Activated effector memory CD4-positive, alpha-beta T cell treated with anti-CD3 and anti-CD28 coated beads, Interleukin-2, amount 50 U/mL, for 16 hours (primary cell): ENCODE measurements at regions not wholly inside any gene's neighbourhood (a gene's known extent, or its start where the extent isn't known, plus 50 kb on each side); places are given as distances from the start of the nearest gene placed in this dataset.

Source experiments
- DNase-seq: peaks from one replicate; pipeline ENCODE4 v3.0.0-alpha.2; 2020

DNA sequence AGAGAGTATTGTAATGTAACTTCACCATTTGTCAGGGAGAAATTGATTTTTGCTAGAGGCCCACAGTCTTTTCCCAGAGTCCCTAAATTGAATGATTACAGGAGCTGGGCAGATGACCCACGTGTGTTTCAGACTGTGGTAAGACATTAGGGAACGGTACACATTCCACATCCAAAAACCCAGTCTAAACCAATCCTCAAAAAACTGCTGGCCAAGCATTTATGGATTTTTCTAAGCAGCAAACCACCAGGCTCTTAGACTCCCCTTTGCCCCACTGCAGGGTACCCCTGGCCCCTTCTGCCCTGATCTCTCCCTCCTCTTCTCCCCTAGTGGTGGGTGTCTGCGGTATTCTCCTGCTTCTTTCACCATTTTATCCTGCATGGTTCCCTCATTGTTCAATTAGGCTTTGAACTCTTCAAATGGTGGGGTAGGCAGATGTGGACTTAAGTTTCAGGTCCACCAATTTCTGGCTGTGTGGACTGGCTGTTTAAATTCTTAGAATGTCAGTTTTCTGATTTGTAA is 135.5 kb upstream of the SORCS3 start:
- DNase-seq: no peak

DNA sequence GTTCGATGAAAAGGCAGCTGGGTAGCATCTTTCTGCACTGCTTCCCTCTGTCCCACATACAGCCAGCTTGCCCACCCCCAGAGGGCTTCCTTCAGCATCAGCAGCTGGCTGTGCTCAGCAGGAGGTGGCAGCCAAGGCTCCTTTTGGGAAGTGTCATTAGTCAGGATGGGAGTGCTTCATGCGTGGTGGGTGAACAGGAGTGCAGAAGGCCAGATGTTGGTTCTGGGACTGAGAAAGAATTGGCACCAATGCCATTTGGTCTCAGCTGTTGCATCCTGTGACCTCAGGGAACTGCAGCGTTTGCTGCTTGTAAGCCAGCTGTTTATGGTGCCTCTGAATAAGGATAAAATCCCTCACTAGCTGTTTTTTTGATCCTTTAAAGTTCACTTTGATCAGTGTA is 131.1 kb upstream of the SORCS3 start:
- DNase-seq: no peak

DNA sequence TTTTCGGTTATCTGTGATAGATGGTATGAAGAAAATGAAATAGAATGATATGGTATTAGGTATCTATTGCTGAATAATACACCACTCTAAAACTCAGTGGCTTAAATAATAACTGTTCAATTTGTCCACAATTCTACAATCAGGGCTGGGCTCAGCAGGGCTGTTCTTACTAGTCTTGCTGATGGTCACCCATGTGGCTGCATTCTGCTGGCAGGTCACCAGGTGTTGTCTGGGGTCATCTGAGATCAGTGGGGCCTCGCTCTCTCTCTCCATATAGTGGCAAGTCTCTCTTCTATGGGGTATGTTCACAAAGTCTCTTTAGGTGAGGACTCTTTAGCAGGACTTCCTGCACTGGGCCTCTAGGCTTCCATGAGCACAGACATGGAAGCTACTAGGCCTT is 130.4 kb upstream of the SORCS3 start:
- DNase-seq: no peak

DNA sequence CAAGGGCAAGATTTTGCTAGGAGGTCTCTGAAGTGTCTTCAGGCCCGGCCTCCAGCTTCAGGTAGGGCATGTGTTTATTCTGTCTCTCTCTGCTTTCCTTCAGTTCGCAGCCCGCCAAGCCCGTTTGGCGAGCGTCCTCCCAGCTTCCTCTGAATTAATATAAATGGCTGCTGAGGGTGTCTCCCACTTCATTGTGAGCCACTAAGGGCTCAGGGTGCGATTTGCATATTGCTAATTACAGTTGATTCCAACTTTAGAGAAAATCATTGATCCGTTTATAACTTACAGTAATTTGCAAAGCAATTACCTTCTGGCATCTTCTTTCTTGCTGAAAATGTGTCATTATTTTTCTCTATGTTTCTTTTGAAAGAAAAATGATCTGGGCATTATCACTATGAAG is 128.3 kb upstream of the SORCS3 start:
- no peak for DNase-seq

DNA sequence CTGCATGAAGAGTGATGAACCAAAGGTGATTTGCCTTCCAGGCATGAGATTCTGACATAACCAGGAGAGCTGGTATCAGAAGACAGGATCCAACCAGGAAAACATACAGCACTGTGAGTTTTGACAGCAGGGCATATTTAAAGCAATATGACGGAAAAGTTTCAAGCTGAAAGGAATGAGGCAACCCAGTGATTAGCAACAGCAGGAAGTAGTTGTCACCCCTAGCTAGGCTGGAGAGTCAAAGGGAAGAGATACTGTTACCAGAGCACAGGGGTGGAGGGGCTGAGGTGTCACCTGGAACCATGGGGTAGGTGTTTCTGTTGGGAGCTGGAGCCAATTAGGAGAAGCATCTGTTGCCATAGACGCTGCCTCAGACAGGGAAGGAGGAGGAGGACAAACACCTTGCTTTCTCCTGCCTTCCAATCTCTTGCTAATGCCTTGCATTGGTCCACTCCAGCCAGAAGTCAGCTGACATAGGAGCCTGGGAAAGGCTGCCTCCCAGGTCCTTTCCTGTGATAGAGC is 125.4 kb upstream of the SORCS3 start:
- DNase-seq: no peak

DNA sequence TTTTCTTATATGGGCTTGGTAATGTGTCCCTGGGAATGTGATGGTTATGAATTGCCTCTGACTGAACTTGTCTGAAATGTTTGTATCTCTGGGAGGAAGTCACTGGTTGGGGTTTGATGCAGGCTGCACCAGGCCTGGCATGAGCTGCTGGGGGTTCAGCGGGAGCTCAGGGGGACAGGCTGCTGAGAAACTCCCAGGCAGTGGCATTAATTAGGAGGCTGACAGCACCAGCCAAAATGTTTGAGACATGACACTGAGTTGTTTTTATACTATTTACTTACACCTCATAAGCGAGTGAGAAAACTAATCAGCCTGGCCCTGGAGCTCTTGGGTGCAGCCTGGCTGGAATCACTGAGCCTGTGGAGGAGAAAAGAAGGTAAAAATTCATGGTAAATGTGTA is 124.1 kb upstream of the SORCS3 start:
- no peak for DNase-seq

DNA sequence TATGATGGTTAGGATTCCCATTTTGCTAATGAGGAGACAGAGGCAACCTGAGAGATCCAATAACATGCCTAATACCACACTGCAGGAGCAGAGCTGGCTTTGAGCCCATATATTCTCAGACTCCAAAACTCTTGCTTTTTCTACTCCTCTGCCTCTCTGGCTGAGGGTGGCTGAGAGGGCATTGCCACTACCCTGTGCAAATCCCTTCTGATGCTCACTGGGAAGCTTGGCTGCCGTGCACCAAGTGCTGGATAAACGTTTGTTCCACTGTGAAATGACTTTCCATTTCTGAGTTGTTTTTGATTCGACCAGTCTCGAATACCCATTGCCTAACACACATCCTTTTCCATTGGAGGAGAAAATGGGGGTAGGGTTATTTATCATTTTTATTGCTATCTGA is 123.1 kb upstream of the SORCS3 start:
- no peak for DNase-seq

DNA sequence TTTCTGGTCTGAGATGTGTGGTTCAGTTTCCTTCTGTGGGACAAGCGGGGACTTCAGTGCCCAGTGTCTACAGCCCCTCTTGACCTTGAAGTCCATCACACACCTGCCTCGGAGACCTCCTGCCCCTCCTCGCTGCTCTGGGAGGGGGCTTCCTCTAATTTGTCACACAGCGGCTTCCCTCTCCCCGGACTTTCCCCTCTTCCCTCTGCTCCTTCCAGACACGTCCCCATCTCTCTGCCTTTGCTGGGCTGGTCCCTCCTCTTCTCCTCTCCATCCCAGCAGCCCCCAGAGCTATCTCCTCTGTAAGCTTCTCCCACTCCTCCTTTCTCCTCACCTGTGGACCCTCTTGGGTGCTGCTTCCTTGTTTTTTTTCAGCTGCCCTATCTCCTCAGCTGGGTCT is 122.2 kb upstream of the SORCS3 start:
- DNase-seq: no peak

DNA sequence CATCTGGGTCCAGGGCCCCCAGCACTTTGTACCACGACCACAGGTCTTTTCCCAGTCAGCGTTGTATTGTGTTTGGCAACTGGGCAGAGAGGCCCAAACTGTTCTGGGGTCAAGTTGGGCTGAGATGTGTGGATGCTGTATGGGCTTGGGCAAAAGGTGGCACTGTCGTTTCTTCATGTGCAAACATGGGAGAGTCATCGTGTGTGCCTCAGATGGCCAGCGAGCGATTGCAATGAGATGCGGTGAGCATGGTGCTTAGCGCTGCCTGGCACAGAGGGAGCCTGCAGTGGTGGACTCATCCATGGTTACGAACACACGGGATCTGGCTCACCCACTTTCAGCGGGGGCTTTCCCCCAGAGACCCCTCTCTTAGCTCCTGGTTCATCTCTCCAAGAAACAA is 120.4 kb upstream of the SORCS3 start:
- no peak for DNase-seq

DNA sequence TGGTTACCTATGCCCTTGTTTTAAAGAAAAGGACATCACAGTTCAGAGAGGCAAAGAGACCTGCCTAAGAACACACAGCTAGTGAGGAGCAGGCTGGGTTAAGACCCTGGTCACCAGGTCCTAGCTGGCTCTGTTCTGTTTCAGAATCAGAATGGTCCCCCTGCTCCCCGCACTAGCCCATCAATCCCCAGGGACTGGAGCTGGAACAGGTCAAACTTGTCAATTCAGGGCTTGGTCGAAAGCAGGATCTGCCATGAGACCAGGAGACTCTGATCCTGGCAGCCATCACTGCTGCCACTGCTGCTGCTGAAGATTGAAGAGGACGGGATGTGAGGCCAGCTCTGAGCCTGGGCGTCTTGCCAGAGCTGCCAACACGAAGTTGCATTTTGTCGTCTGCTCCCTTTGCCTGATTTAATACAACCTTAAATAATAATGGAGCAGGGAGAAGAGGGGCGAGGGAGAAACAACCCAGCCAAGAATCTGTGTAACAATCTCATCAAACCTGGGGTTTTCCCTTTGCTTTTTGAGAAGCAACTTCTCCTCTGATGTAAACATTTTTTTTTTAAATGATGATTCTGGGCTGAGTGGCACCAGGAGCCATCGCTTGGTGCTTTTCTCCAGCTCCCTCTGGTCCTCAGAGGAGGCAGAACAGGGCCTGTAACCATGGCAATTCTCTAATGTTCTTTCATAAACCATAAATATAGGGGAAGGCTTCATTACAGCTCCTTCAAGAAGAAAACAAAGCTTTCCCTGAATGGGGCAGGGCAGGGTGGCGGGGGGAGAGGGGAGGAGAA is 119.0 kb upstream of the SORCS3 start:
- DNase-seq: no peak

DNA sequence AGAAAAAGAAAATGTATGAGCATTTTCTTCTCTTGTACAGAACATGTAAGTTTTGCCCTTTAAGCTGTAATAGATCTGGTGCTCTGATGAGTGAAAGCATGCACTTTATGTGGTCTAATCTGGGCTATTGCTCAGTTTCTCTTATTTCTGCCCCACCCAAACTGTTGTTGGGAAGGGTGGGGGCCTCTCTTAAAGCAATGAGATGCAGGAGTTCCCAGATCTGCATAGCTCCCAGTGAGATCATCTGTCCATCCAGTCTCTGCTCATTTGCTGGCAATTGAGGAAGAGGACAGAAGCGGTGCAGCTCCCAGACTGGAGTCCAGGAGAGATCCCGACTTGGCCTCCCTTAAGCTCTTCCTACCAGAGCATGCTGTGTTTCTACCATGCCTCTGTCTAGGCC is 114.9 kb upstream of the SORCS3 start:
- no peak for DNase-seq

DNA sequence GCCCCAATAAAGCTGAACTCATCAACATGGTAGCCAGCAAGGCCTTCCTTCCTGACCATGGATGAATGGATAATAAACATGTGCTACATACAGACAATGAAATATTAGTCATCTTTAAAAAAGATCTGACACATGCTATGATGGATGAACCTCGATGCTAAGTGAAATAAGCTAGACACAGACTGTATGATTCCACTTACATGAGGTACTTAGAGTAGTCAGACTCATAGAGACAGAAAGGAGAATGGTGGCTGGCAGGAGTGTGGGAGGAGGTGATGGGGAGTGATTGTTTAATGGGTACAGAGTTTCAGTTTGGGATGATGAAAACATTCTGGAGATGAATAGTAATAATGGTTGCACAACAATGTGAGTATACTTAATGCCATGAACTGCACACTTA is 114.1 kb upstream of the SORCS3 start:
- DNase-seq: no peak

DNA sequence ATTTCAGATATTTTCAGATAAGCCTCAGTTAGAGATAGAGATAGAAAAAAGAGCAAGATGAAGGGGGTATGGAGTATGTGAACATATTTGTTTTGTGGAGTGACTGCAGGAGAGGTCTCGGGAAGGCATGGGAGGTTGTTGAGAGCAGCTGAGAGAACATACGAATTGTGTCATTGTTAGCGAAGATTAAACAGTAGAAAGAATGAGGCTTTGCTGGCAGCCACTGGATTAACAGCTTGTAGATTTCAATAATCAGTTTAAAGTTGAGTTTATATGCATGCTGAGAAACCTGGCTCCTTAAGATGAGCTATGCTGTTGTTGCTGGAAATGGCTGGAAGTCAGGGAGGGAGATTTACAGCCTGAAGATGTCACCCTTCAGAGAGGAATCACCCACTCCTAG is 100.9 kb upstream of the SORCS3 start:
- no peak for DNase-seq

DNA sequence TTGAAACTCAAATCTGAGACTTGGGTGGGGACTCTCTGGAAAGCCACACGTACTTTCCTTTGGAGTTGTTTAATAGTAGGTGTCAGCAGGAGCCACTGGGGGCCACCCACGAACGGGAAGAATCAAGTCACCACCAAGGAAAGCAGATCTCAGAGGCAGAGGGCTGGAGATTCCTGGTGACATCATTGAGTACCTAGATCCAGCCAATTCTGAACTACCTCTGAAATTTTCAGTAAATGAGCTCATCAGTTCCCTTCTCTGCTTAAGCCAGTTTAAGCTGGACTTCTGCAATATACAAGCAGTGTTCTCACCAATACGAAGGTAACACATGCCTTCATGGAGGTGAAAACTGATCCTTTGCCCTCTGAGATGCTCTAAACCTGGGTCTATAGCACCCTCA is 99.3 kb upstream of the SORCS3 start:
- DNase-seq: no peak

DNA sequence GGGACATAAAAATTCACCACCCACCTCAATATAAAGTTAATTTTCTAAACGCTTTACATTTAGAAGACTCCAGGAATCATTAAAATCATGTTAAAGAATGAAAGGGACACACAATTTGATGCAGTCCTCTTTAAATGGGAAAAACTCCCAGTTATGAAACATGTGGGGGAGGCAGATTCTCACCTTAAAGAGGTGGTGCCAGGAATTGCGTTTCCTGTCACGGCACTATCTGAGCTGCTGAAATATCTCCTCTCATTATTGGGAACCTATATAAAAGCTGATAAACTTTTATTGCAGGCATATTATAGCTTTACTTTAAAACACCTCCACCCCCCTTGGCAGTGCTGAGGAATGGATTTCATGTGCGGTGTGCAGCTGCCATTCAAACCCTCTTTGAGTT is 94.8 kb upstream of the SORCS3 start:
- DNase-seq: no peak

DNA sequence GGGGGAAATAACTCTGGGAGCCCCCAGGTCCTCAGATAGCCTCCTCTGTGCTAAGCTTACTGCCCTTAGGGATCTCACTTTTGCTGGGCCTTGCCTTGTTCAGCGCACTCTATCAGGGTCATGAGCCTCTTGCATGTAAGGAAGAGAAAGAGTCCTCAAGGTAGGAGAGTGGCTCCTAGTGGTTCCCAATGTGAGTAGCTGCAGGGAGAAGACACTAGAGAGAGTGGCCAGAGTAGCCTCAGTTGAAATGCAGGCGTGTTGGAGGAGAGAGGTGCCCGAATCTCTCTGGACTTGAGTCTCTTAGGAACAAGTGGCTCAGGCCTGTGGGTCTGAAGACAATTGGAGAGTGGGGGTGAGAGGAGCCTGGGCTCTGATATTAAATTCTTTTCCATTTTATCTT is 94.3 kb upstream of the SORCS3 start:
- no peak for DNase-seq

DNA sequence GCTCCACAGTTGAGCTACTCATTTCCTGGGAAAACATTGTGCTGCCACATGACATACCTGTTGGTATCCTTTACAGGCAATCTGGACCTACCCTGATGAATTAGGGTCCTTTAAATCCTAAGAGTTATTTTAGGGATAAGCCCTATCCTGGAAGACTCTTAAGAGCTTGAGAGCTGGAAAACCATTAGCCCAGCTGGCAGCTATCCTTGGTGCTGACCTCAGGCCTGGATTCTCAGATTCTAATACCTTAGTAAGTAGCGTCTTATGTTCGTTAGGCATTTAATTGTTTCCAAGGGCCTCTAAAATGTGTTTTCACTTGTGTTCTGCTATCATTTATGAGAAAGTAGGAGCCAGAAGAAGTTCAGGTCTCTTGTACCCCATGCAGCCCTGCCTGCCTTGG is 93.0 kb upstream of the SORCS3 start:
- no peak for DNase-seq

DNA sequence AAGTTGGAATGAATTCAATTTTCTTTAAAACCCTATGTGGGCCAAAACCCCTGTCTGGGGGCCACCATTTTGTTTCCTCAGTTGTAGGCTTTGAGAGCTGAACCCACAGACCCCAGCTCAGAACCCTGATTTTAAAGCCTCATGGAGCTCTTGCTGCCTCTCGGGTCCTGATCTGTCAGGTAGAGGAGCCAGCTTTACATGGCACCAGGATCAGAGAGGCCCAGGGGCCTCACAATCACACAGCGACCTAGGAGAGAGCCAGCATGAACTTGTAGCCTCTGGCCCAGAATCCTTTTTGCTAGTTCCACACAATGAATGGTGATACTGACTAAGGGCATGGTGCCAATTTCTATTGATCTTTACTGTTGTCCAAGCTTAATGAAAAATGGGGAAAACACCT is 84.3 kb upstream of the SORCS3 start:
- DNase-seq: no peak

DNA sequence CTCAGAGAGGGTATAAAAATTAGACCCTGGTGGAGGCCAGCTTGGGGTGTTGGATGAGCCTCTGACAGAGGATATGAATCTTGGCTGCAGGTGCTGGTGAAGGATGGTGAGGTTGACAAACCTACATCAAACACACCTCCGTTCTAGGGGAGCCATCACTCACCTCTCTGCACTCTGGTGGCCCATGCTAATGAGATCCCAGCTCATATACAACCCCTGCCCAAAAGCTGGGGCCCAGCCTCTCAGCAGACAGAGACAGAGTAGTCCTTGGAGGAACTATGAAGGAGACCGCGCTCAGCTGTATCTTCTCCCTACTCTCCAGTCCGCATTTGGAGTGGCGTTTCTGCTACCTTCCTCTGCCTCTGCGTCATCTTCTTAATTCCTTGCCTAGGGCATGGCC is 83.1 kb upstream of the SORCS3 start:
- DNase-seq: no peak

DNA sequence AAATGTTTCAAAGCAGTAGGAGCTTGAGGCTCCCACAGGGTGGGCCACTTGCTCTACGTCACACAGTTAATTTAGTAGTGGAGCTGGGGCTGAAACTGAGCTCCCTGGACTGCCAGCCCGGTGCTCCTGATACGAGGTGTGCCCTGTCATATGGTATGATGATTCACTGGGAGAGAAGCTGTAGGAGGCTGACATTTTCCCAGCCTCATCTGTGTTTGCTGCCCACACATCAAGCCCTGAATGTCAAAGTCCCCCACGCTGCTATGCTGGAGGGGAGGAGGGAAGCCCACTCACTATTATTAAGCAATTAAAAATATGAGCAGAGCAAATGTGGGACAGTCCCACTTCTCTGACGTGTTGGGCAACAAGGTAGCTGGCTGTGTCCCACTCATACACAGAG is 81.2 kb upstream of the SORCS3 start:
- no peak for DNase-seq

DNA sequence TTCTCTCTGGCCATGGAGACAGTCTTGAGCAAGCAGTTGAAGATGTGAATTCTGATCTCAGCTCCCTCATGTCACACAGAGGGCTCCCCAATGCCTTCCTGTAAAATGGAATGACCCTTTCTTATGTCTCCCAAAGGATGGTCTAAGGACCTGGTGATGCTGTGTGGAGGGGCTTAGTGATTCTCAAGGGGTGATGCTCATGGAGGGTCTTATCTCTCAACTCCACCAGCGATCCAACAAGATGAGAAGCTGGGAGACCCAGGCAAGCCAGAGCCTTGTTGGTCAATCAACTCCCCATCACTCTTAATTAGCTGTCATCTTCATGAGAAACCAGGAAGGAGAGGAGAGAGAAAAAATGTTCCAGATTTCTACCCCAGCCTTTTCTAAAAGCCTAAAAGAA is 78.0 kb upstream of the SORCS3 start:
- DNase-seq: no peak

DNA sequence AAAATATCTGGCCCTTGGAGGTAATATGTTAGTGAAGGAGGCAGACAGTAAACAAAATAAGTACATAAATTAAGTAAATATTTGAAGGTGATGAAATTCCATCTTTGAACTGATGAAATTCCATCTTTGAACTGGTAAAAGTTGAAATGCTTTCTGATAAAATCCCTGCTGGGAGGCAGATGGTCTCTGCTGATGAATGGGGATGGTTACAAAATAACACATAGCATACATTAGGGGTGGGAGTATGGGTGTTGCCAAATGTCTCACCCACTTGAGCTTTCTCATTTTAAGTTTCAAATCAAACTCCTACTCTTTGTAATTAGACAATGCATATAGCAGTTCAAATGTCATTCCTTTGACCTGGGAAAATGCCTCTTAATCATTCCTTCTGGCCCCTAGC is 77.5 kb upstream of the SORCS3 start:
- DNase-seq: no peak

DNA sequence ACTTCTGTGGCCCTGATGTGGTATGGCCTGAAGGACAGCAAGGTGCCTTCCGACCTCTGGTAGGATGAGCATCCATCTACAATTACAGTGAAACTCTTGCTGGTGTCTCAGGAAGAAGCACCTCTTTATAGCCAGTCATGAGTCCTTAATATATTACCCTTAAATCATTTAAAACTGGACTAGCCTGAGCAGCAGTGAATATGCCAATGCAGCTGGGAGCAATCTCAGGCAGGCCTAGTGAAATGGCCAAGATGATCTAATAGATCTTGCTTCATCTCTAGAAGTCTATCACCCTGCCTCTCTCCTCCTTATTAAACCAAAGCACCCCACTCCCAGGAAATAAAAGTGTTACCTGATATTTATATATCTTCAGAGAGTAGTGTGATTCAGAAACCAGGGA is 66.7 kb upstream of the SORCS3 start:
- no peak for DNase-seq

DNA sequence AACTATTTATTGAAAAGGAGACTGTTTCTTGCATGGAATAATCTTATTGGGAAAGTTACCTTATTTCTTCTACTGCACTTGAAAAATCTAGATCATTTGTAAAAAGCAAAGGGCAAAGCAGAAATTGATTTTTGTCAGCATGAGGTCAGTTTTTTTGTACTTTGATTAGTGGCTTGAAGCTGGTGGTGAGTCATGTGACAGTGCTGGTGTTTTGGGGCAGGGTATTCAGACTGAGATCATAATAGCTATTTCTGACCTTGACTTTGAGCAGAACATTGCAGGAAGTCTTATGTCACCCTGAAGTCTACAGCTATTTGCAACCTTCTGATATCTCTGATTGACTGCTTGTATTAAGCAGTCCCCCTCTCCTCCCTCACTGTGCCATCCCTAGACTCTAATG is 66.3 kb upstream of the SORCS3 start:
- no peak for DNase-seq

DNA sequence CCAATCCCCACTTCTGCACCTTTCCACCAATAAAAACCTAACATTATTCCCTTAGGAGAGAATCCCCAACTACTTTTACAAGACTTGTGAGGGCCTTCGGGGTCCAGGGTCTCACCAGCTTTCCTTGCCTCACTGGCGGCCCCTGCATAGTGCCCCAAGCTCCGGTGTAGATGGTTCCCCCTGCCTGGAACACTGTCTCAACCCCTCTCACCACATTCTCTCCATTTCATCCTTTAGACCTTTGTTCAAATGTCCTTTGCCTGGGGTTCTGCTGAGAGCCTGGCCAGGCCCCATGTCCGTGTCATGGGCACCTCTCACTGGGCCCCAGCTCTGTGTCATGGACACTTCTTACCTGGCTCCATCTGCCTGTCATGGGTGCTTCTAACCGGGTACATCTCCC is 64.5 kb upstream of the SORCS3 start:
- no peak for DNase-seq
